GM12878 (cell line): ENCODE measurements at regions not wholly inside any gene's neighbourhood (a gene's known extent, or its start where the extent isn't known, plus 50 kb on each side); places are given as distances from the start of the nearest gene placed in this dataset.

Experiments
- ATAC-seq: fragments of 200-7000 bp; cut with Tn5 transposase; 3 replicates; pipeline ENCODE4 v1.9.1; 2020; ENCODE audit warnings: mild to moderate bottlenecking, moderate library complexity
- BruUV-seq: library from RNA; stranded (reverse); fragments of 400-500 nt; replicated peaks from 2 replicates; lab custom pipeline; 2021; lab: Mats Ljungman, UMichigan
- CTCF ChIA-PET: fragments of 300-600 bp; sonication (Branson Sonifier 250); formaldehyde crosslinking; extraction: SDS; loops from one replicate; lab custom pipeline; 2021; ENCODE audit warnings: inconsistent platforms; lab: Yijun Ruan, JAX
- POLR2A ChIA-PET: fragments of 350-600 bp; formaldehyde crosslinking; extraction: SDS; loops from one replicate; lab custom pipeline; 2021; ENCODE audit warnings: inconsistent platforms; lab: Charles Lee
- RAD21 ChIA-PET: fragments of 300-600 bp; sonication (Branson Sonifier 250); formaldehyde crosslinking; loops from one replicate; lab custom pipeline; 2023; ENCODE audit warnings: antibody characterized with exemption; ENCODE audit not compliant: unreplicated experiment; lab: Charles Lee
- SMC1A ChIA-PET: fragments of 300-600 bp; sonication (Branson Sonifier 250); formaldehyde crosslinking; loops from one replicate; lab custom pipeline; 2023; ENCODE audit not compliant: unreplicated experiment, uncharacterized antibody; lab: Charles Lee
- DNase-seq: peaks from one replicate; pipeline ENCODE4 v3.0.0-alpha.2; 2011; ENCODE audit warnings: low read depth, low spot score
- FAIRE-seq: peaks from 3 replicates; lab custom pipeline; 2011; peaks lifted over from hg19 to GRCh38; lab: Jason Lieb, UNC
- H2AFZ ChIP-seq: 2 replicates; pipeline ENCODE4 v1.6.0; 2011; ENCODE audit warnings: low read depth, low read length, control low read depth; ENCODE audit not compliant: control insufficient read depth
- H3K27ac ChIP-seq: 2 replicates; pipeline ENCODE4 v1.5.1; 2011; ENCODE audit warnings: control low read depth; ENCODE audit not compliant: control insufficient read depth, insufficient read depth
- H3K27me3 ChIP-seq, 2 experiments: replicated peaks in 1 of 2; 2 replicates each; pipeline versions ENCODE4 v1.6.0 to v1.6.1; 2011; ENCODE audit warnings: low read length in 1 of 2; ENCODE audit not compliant: control insufficient read depth in 2 of 2, insufficient read depth in 2 of 2
- H3K36me3 ChIP-seq, 2 experiments: 2 replicates each; pipeline ENCODE4 v1.5.1; 2011; ENCODE audit warnings: low read length in 1 of 2; ENCODE audit not compliant: control insufficient read depth in 2 of 2, insufficient read depth in 2 of 2
- H3K4me1 ChIP-seq: 2 replicates; pipeline ENCODE4 v1.6.1; 2011; ENCODE audit warnings: mild to moderate bottlenecking, low read length, moderate library complexity, mixed read lengths; ENCODE audit not compliant: control insufficient read depth, insufficient read depth
- H3K4me2 ChIP-seq: 2 replicates; pipeline ENCODE4 v1.6.0; 2011; ENCODE audit warnings: control low read depth; ENCODE audit not compliant: control insufficient read depth, insufficient read depth
- H3K4me3 ChIP-seq: fragments of 200-600 bp; sonication (generic); 2 replicates; pipeline ENCODE4 v1.5.1; 2016
- H3K79me2 ChIP-seq: 2 replicates; pipeline ENCODE4 v1.6.0; 2011; ENCODE audit warnings: low read length; ENCODE audit not compliant: control insufficient read depth, insufficient read depth
- H3K9ac ChIP-seq: 2 replicates; pipeline ENCODE4 v1.8.0; 2011; ENCODE audit warnings: low read length, control low read depth, mixed read lengths; ENCODE audit not compliant: control insufficient read depth, insufficient read depth
- H3K9me3 ChIP-seq: replicated peaks from 3 replicates; pipeline ENCODE4 v1.5.1; 2011; ENCODE audit warnings: mild to moderate bottlenecking, low read length; ENCODE audit not compliant: control insufficient read depth, insufficient read depth
- H4K20me1 ChIP-seq: 2 replicates; pipeline ENCODE4 v1.6.0; 2011; ENCODE audit not compliant: control insufficient read depth, insufficient read depth
- EED ChIP-seq: sonication (generic); IDR thresholded peaks from 2 replicates; pipeline ENCODE4 v1.6.1; 2016; ENCODE audit warnings: antibody characterized with exemption, low read depth
- RAD21 ChIP-seq: IDR thresholded peaks from 2 replicates; pipeline ENCODE4 v1.6.1; 2011; ENCODE audit warnings: mild to moderate bottlenecking, low read depth, low read length, moderate library complexity; ENCODE audit not compliant: insufficient read depth
- WGBS: methylation state at CpG from one replicate; pipeline ENCODE4 v1.1.6; 2016; ENCODE audit warnings: low lambda C conversion rate; ENCODE audit not compliant: insufficient replicate concordance, insufficient coverage; ENCODE audit errors: missing lambda C conversion rate; 5-methylcytosine and 5-hydroxymethylcytosine counted together
- in situ Hi-C: fragments of 300-500 bp; cut with MboI; formaldehyde crosslinking; loops from 9 replicates; pipeline ENCODE4 v1.14.3; 2018; ENCODE audit warnings: mixed read lengths
- intact Hi-C: fragments of 100-400 bp; cut with micrococcal nuclease; formaldehyde crosslinking; loops from one replicate; pipeline ENCODE4 v1.14.2; 2022; ENCODE audit not compliant: unreplicated experiment
- TF ChIP-seq, protein P1 (sequence below): fragments of 450-650 bp; IDR thresholded peaks from 2 replicates; pipeline ENCODE4 v1.6.1; 2016; ENCODE audit warnings: mild to moderate bottlenecking
- TF ChIP-seq, protein P2 (sequence below), 3 experiments: IDR thresholded peaks in 2 of 3; conservative IDR thresholded peaks in 1 of 3; 2 replicates each; pipeline ENCODE4 v1.5.1; 2011; ENCODE audit warnings: low read depth in 3 of 3, low read length in 3 of 3, mild to moderate bottlenecking in 3 of 3, control low read depth in 2 of 3, moderate library complexity in 2 of 3, inconsistent platforms in 1 of 3, mixed read lengths in 1 of 3; ENCODE audit not compliant: control insufficient read depth in 2 of 3, insufficient read depth in 1 of 3; ENCODE audit errors: extremely low read depth in 1 of 3

- TF ChIP-seq, protein P1, sequence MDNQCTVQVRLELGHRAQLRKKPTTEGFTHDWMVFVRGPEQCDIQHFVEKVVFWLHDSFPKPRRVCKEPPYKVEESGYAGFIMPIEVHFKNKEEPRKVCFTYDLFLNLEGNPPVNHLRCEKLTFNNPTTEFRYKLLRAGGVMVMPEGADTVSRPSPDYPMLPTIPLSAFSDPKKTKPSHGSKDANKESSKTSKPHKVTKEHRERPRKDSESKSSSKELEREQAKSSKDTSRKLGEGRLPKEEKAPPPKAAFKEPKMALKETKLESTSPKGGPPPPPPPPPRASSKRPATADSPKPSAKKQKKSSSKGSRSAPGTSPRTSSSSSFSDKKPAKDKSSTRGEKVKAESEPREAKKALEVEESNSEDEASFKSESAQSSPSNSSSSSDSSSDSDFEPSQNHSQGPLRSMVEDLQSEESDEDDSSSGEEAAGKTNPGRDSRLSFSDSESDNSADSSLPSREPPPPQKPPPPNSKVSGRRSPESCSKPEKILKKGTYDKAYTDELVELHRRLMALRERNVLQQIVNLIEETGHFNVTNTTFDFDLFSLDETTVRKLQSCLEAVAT: no peak
Measured at GRCh38 chr4:173753408-173753807, 223.4 kb upstream of the HAND2 start (continued).

GRCh38 chr4:173752610-173753230, 222.7 kb upstream of the HAND2 start:
- Histone ChIP-seq H3K9ac (no peak overlapping the region), H3K27me3 (no peaks in the 10 kb centered on the region), H3K4me3 (no peak overlapping the region), H3K4me1 (no peaks in the 10 kb centered on the region), H4K20me1 (no peaks in the 10 kb centered on the region), H3K27ac (no peak overlapping the region), H3K9me3 (no peaks in the 10 kb centered on the region), H3K36me3 (no peaks in the 10 kb centered on the region), H3K79me2 (no peaks in the 10 kb centered on the region), H2AFZ (no peak overlapping the region; the same call in 1 of the 2 replicates), H3K4me2 (no peak overlapping the region)
- ChIA-PET POLR2A (no interaction called here), SMC1A (interaction anchor here (0.9 kb wide), 1 partner anchor 374 kb away, joined by 3 read pairs; no protein-coding TSS in a partner anchor), RAD21 (interaction anchor here (1.3 kb wide), 1 partner anchor 88 kb away, joined by 3 read pairs; no protein-coding TSS in a partner anchor), CTCF (interaction anchor here (0.7 to 1.5 kb wide), 10 partner anchors 9 to 247 kb away, joined by 3 to 10 read pairs (median 4); no protein-coding TSS in a partner anchor)
- no TSS peak for BruUV-seq
- DNase-seq (no peak), ATAC-seq (peak; percentile 38; the same call in 2 of the 3 replicates), FAIRE-seq (no peak)
- TF ChIP-seq EED (no peak), RAD21 (0 out of 2 replicates have a peak, but pooled peaks have one; percentile 19)
- TF ChIP-seq, protein P2, sequence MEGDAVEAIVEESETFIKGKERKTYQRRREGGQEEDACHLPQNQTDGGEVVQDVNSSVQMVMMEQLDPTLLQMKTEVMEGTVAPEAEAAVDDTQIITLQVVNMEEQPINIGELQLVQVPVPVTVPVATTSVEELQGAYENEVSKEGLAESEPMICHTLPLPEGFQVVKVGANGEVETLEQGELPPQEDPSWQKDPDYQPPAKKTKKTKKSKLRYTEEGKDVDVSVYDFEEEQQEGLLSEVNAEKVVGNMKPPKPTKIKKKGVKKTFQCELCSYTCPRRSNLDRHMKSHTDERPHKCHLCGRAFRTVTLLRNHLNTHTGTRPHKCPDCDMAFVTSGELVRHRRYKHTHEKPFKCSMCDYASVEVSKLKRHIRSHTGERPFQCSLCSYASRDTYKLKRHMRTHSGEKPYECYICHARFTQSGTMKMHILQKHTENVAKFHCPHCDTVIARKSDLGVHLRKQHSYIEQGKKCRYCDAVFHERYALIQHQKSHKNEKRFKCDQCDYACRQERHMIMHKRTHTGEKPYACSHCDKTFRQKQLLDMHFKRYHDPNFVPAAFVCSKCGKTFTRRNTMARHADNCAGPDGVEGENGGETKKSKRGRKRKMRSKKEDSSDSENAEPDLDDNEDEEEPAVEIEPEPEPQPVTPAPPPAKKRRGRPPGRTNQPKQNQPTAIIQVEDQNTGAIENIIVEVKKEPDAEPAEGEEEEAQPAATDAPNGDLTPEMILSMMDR (IDR thresholded peaks at IDR 0.05 in 2 of 3, conservative IDR thresholded peaks at IDR 0.05 in 1 of 3; ENCODE audit: control insufficient read depth in 2 of 3, extremely low read depth in 1 of 3, insufficient read depth in 1 of 3, low read depth in 3 of 3, low read length in 3 of 3): peak; percentile 36 to 62 (median 56); a peak in 5 of 6 replicates
- 26% methylated on average over 7 of the region's 7 CpGs for WGBS
- intact Hi-C loops: no loop called here
- in situ Hi-C loops: no loop called here
